ENCODE measurements at regions not wholly inside any gene's neighbourhood (a gene's known extent, or its start where the extent isn't known, plus 50 kb on each side); places are given as distances from the start of the nearest gene placed in this dataset.

- TF ChIP-seq CTCF (IDR thresholded peaks at IDR 0.05; ENCODE audit: extremely low read depth, missing control alignments): no peak
- no peak for DNase-seq (ENCODE audit: low spot score)
Observed at GRCh38 chr13:39803156-39803555, 147.7 kb downstream of the COG6 start.

DNA sequence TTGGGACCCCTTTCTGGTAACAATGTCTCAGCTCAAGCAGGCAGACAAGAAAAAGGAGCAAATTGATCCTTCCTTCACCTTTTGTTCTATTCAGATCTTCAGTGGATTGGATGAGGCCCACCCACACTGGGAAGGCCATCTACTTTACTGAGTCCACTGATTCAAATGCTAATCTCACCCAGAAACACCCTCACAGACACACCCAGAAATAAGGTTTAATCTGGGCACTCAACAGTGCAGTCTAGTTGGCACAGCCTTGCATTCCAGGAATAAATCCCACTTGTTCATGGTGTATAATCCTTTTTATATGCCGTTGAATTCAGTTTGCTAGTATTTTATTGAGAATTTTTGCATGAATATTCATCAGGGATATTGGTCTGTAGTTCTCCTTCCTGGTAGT, 148.4 kb downstream of the COG6 start:
- no peak for TF ChIP-seq CTCF (IDR thresholded peaks at IDR 0.05; ENCODE audit: extremely low read depth, missing control alignments)
- no peak for DNase-seq (ENCODE audit: low spot score)

GRCh38 chr13:39804332-39805210, 149.1 kb downstream of the COG6 start:
- no peak for DNase-seq (ENCODE audit: low spot score)

DNA sequence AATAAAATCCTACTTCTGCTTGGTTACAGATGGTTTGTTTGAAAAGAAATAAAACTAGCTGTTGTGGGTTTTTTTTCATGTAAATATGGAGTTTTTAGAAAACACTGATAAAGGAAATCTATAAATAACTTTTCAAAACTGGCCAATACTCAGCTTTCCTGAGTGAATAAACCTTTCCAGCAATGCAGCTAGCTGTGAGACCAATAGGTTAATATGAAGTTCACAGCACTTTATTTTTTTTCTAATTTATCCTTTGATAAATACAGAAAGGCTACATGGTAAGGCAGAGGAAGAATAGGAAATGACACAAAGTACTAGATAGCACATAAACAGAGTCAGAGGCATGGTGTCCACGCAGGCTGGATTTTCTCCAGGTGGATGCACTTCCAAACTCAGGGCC, 154.0 kb downstream of the COG6 start:
- no peak for DNase-seq (ENCODE audit: low spot score)
- TF ChIP-seq CTCF (IDR thresholded peaks at IDR 0.05; ENCODE audit: extremely low read depth, missing control alignments): no peak

More at GRCh38 chr13:39804332-39805210, 149.1 kb downstream of the COG6 start:
- no peak for TF ChIP-seq CTCF (IDR thresholded peaks at IDR 0.05; ENCODE audit: extremely low read depth, missing control alignments)

DNA sequence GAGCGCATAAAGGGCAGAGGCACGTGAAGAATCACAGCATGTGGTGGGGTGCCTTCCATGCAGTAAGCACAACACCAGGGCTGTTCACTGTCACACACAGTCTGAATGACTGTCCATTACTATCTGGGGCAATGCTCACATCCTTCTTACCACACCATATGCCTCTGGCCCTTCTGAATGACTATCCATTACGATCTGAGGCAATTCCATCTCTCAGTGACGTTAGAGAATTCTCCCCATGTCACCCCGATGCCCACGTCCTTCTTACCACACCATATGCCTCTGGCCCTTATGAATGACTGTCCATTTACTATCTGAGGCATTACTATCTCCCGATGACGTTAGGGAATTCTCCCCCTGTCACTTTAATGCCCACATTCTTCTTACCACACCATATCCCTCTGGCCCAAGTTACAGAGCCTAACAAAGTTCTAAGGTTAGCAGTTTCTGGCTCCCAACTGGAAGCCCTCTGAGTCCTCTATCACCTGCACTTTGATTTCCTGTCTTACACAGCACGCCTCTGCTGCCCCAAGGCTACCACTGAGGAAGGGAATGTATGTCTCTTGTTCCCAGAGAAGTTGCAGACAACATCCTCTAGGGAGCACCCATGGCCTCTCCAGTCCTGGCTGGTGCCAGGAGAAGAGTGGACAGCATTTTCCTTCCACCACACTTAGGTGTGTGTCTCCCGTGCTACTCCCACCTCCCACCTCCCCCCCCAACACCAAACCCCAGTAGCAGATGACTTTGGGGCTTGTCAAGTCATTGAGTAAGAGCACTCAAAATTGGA, 154.8 kb downstream of the COG6 start:
- TF ChIP-seq CTCF (IDR thresholded peaks at IDR 0.05; ENCODE audit: extremely low read depth, missing control alignments): no peak
- no peak for DNase-seq (ENCODE audit: low spot score)

DNA sequence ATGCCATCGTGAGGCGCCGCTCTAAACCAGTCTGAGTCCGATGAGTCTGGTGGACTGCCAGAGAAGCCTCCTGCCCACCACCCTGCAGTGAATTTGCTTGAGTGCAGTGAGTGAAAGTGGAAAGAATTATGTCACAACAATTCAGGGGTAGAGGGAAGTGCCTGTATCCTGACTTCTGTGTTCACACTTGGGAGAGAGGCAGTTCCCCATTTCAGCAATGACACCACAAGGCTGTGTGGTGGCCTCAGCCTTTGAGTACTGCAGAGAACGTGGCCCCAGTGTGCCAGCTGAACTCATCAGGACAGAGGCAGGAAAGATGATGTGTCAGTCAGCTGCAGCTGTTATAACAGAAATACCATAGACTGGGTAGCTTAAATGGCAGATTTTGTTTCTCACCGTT, 155.6 kb downstream of the COG6 start:
- no peak for TF ChIP-seq CTCF (IDR thresholded peaks at IDR 0.05; ENCODE audit: extremely low read depth, missing control alignments)
- DNase-seq (ENCODE audit: low spot score): no peak

DNA sequence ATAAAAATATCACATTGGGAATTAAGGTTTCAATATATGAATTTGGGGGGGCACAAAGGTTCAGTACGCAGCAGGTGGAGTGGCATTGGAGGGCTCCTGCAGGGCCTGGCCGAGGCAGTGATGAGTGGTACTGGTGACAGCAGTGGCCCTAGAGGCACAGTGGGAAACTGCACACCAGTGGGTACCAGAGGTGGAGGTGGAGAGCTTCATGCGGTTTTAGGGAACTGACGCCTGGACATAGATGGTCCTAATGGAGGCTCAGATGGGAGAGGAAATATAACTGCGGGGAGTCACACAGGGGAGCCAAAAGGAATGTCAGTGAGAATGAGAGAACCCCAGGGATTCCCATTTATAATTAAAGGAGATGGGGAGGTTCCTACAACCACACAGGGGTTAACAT, 156.2 kb downstream of the COG6 start:
- DNase-seq (ENCODE audit: low spot score): no peak
- no peak for TF ChIP-seq CTCF (IDR thresholded peaks at IDR 0.05; ENCODE audit: extremely low read depth, missing control alignments)

All from GM20000 (cell line).